K562 (cell line): ENCODE measurements at regions not wholly inside any gene's neighbourhood (a gene's known extent, or its start where the extent isn't known, plus 50 kb on each side); places are given as distances from the start of the nearest gene placed in this dataset.

ENCODE experiments used
- C11orf30 ChIP-seq: fragments of 450-650 bp; IDR thresholded peaks from 2 replicates; pipeline ENCODE4 v1.6.1; 2016; ENCODE audit warnings: low read depth, mild to moderate bottlenecking
- CBFA2T2 ChIP-seq: fragments of 450-650 bp; conservative IDR thresholded peaks from 2 replicates; pipeline ENCODE4 v1.6.1; 2017; ENCODE audit warnings: mild to moderate bottlenecking
- CBFA2T3 ChIP-seq: fragments of 450-650 bp; IDR thresholded peaks from 2 replicates; pipeline ENCODE4 v1.6.1; 2017
- CC2D1A ChIP-seq: fragments of 450-650 bp; IDR thresholded peaks from 2 replicates; pipeline ENCODE4 v1.6.1; 2017; ENCODE audit warnings: mild to moderate bottlenecking
- CEBPB ChIP-seq: fragments of 450-650 bp; IDR thresholded peaks from 2 replicates; pipeline ENCODE4 v1.6.1; 2016; ENCODE audit warnings: missing genetic modification characterization, missing compliant biosample characterization
- EGR1 ChIP-seq: fragments of 450-650 bp; conservative IDR thresholded peaks from 2 replicates; pipeline ENCODE4 v1.6.1; 2017; ENCODE audit warnings: mild to moderate bottlenecking
- GTF2E2 ChIP-seq: fragments of 200-800 bp; sonication (Bioruptor generic); IDR thresholded peaks from 2 replicates; pipeline ENCODE4 v1.6.1; 2016; ENCODE audit warnings: missing genetic modification characterization, missing compliant biosample characterization
- HNRNPUL1 ChIP-seq: fragments of 200-400 bp; formaldehyde crosslinking; IDR thresholded peaks from 2 replicates; pipeline ENCODE4 v1.6.1; 2017; ENCODE audit warnings: low read length
- KLF6 ChIP-seq: fragments of 250-450 bp; sonication (Bioruptor Pico); IDR thresholded peaks from 2 replicates; pipeline ENCODE4 v1.4.0; 2020; ENCODE audit warnings: mild to moderate bottlenecking, moderate library complexity, borderline replicate concordance
- NELFE ChIP-seq: IDR thresholded peaks from 2 replicates; pipeline ENCODE4 v1.6.1; 2011; ENCODE audit warnings: mild to moderate bottlenecking; ENCODE audit not compliant: insufficient read depth, insufficient read length
- PPARD ChIP-seq: fragments of 250-450 bp; sonication (Bioruptor Pico); IDR thresholded peaks from 2 replicates; pipeline ENCODE4 v1.8.0; 2022; ENCODE audit warnings: inconsistent platforms, mild to moderate bottlenecking, moderate library complexity
- PRMT5 ChIP-seq: sonication (generic); formaldehyde crosslinking; IDR thresholded peaks from 2 replicates; pipeline ENCODE4 v1.5.0; 2020; ENCODE audit warnings: missing genetic modification reagents
- SETDB1 ChIP-seq: IDR thresholded peaks from one replicate; pipeline ENCODE4 v1.6.1; 2012; ENCODE audit warnings: low read length, control low read depth, inconsistent platforms
- TAF1 ChIP-seq: IDR thresholded peaks from 2 replicates; pipeline ENCODE4 v1.6.1; 2011; ENCODE audit warnings: mild to moderate bottlenecking, low read length, moderate library complexity; ENCODE audit not compliant: insufficient read depth, control insufficient read depth, severe bottlenecking; ENCODE audit errors: extremely low read depth
- TEAD4 ChIP-seq, 2 experiments: sonication (generic) in 1 of 2; formaldehyde crosslinking in 1 of 2; IDR thresholded peaks; 2 replicates each; pipeline versions ENCODE4 v1.6.1 to v1.8.0; 2012 to 2022; ENCODE audit warnings: borderline replicate concordance in 1 of 2, inconsistent platforms in 1 of 2, low read length in 1 of 2, mild to moderate bottlenecking in 1 of 2, missing genetic modification reagents in 1 of 2
- WHSC1 ChIP-seq: IDR thresholded peaks from one replicate; pipeline ENCODE4 v1.6.1; 2012; ENCODE audit warnings: low read length, control low read depth, inconsistent platforms
- XRCC5 ChIP-seq: fragments of 200-400 bp; formaldehyde crosslinking; IDR thresholded peaks from 2 replicates; pipeline ENCODE4 v1.6.1; 2017; ENCODE audit warnings: low read depth, mild to moderate bottlenecking, low read length
- ZFP1 ChIP-seq: fragments of 450-650 bp; formaldehyde crosslinking; IDR thresholded peaks from 2 replicates; pipeline ENCODE4 v1.4.0; 2020; ENCODE audit warnings: mild to moderate bottlenecking, mixed read lengths
- TF ChIP-seq, protein P1 (sequence below): fragments of 450-650 bp; IDR thresholded peaks from 2 replicates; pipeline ENCODE4 v1.6.1; 2018; ENCODE audit not compliant: partially characterized antibody
- TF ChIP-seq, protein P2 (sequence below): fragments of 250-450 bp; sonication (Bioruptor Pico); IDR thresholded peaks from 2 replicates; pipeline ENCODE4 v1.8.0; 2021; ENCODE audit warnings: borderline replicate concordance, mild to moderate bottlenecking, moderate library complexity; ENCODE audit not compliant: poor library complexity, severe bottlenecking
- TF ChIP-seq, protein P3 (sequence below): fragments of 450-650 bp; IDR thresholded peaks from 2 replicates; pipeline ENCODE4 v1.7.0; 2016; ENCODE audit warnings: borderline replicate concordance
- TF ChIP-seq, protein P4 (sequence below), 2 experiments: fragments of 450-650 bp in 1 of 2; IDR thresholded peaks; 2 replicates each; pipeline ENCODE4 v1.6.1; 2011 to 2017; ENCODE audit warnings: low read depth in 2 of 2, antibody characterized with exemption in 1 of 2, borderline replicate concordance in 1 of 2, low read length in 1 of 2, mild to moderate bottlenecking in 1 of 2, mixed read lengths in 1 of 2; ENCODE audit not compliant: control insufficient read depth in 1 of 2

DNA sequence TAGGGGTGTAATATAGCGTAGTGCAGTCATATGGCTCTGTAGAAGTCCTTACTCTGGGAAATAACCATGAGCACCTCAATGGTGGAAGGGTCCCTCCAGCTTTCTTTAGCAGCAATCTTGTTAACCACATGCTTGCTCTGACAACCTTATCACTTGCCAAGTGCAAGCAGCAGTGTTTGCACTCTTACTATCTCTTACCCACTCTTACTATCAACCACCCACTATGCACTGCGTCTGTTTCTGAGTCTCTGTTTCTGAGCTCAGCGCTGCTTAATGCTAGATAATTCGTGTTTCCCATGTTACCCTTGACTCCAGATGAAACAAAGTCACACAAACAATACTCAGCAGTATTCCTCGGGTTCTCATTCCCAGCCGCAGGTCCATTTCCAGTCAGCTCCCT is 433.7 kb upstream of the PFKP start (continued):
- TF ChIP-seq PPARD (CRISPR knock-in tag) (no peak), XRCC5 (no peak), CBFA2T3 (peak; percentile 65), CBFA2T2 (peak; percentile 41), KLF6 (CRISPR knock-in tag) (no peak), C11orf30 (no peak), NELFE (no peak), CC2D1A (no peak), TEAD4 (IDR thresholded peaks at IDR 0.05; ENCODE audit: low read length) (peak; percentile 39; the same call in 1 of the 2 replicates), TEAD4 (CRISPR knock-in tag; IDR thresholded peaks at IDR 0.05; ENCODE audit: borderline replicate concordance) (no peak), PRMT5 (CRISPR knock-in tag) (no peak), EGR1 (no peak), SETDB1 (no peak), GTF2E2 (tag) (no peak), ZFP1 (CRISPR knock-in tag) (no peak), WHSC1 (no peak), CEBPB (tag) (no peak), HNRNPUL1 (no peak), TAF1 (no peak)
- TF ChIP-seq, protein P1, sequence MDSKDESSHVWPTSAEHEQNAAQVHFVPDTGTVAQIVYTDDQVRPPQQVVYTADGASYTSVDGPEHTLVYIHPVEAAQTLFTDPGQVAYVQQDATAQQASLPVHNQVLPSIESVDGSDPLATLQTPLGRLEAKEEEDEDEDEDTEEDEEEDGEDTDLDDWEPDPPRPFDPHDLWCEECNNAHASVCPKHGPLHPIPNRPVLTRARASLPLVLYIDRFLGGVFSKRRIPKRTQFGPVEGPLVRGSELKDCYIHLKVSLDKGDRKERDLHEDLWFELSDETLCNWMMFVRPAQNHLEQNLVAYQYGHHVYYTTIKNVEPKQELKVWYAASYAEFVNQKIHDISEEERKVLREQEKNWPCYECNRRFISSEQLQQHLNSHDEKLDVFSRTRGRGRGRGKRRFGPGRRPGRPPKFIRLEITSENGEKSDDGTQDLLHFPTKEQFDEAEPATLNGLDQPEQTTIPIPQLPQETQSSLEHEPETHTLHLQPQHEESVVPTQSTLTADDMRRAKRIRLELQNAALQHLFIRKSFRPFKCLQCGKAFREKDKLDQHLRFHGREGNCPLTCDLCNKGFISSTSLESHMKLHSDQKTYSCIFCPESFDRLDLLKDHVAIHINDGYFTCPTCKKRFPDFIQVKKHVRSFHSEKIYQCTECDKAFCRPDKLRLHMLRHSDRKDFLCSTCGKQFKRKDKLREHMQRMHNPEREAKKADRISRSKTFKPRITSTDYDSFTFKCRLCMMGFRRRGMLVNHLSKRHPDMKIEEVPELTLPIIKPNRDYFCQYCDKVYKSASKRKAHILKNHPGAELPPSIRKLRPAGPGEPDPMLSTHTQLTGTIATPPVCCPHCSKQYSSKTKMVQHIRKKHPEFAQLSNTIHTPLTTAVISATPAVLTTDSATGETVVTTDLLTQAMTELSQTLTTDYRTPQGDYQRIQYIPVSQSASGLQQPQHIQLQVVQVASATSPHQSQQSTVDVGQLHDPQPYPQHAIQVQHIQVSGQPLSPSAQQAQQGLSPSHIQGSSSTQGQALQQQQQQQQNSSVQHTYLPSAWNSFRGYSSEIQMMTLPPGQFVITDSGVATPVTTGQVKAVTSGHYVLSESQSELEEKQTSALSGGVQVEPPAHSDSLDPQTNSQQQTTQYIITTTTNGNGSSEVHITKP = no peak
- TF ChIP-seq, protein P2, sequence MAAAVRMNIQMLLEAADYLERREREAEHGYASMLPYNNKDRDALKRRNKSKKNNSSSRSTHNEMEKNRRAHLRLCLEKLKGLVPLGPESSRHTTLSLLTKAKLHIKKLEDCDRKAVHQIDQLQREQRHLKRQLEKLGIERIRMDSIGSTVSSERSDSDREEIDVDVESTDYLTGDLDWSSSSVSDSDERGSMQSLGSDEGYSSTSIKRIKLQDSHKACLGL = no peak
- TF ChIP-seq, protein P3, sequence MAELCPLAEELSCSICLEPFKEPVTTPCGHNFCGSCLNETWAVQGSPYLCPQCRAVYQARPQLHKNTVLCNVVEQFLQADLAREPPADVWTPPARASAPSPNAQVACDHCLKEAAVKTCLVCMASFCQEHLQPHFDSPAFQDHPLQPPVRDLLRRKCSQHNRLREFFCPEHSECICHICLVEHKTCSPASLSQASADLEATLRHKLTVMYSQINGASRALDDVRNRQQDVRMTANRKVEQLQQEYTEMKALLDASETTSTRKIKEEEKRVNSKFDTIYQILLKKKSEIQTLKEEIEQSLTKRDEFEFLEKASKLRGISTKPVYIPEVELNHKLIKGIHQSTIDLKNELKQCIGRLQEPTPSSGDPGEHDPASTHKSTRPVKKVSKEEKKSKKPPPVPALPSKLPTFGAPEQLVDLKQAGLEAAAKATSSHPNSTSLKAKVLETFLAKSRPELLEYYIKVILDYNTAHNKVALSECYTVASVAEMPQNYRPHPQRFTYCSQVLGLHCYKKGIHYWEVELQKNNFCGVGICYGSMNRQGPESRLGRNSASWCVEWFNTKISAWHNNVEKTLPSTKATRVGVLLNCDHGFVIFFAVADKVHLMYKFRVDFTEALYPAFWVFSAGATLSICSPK = no peak
- TF ChIP-seq, protein P4, sequence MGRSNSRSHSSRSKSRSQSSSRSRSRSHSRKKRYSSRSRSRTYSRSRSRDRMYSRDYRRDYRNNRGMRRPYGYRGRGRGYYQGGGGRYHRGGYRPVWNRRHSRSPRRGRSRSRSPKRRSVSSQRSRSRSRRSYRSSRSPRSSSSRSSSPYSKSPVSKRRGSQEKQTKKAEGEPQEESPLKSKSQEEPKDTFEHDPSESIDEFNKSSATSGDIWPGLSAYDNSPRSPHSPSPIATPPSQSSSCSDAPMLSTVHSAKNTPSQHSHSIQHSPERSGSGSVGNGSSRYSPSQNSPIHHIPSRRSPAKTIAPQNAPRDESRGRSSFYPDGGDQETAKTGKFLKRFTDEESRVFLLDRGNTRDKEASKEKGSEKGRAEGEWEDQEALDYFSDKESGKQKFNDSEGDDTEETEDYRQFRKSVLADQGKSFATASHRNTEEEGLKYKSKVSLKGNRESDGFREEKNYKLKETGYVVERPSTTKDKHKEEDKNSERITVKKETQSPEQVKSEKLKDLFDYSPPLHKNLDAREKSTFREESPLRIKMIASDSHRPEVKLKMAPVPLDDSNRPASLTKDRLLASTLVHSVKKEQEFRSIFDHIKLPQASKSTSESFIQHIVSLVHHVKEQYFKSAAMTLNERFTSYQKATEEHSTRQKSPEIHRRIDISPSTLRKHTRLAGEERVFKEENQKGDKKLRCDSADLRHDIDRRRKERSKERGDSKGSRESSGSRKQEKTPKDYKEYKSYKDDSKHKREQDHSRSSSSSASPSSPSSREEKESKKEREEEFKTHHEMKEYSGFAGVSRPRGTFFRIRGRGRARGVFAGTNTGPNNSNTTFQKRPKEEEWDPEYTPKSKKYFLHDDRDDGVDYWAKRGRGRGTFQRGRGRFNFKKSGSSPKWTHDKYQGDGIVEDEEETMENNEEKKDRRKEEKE (IDR thresholded peaks at IDR 0.05; ENCODE audit: borderline replicate concordance in 1 of 2, control insufficient read depth in 1 of 2, low read depth in 2 of 2, low read length in 1 of 2) = no peak
